ENCODE measurements at regions not wholly inside any gene's neighbourhood (a gene's known extent, or its start where the extent isn't known, plus 50 kb on each side); places are given as distances from the start of the nearest gene placed in this dataset.
"Not testable (repeated sequence)": the region's sequence is repeated elsewhere in the genome, so short reads cannot be mapped to it uniquely, and the experiment has no call there.

- DNase-seq = no peak
Measured at GRCh38 chr9:101951598-101951997, 213.2 kb upstream of the GRIN3A start.

GRCh38 chr9:101931756-101932155 lies 193.3 kb upstream of the GRIN3A start:
- no peak for DNase-seq

- DNase-seq = no peak
Measured at GRCh38 chr9:101930783-101931182, 192.3 kb upstream of the GRIN3A start.

DNA sequence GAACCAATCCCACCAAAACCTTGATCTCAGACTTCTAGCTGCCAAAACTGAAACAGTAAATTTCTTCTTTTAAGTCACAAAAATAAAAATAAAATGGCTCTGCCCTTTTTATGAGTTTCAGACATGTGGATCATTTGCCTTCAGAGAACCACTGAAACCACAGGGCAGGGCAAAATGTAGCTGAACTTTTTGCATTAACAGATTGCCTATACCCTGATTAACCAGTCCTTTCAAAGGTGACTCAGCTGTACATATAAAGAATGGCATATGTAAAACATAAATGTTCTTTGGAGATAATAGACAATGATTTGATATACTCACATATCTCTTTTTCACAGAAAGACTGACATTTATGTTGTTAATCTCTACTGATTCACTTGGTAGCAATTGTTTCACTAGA lies 187.1 kb upstream of the GRIN3A start:
- no peak for DNase-seq

DNA sequence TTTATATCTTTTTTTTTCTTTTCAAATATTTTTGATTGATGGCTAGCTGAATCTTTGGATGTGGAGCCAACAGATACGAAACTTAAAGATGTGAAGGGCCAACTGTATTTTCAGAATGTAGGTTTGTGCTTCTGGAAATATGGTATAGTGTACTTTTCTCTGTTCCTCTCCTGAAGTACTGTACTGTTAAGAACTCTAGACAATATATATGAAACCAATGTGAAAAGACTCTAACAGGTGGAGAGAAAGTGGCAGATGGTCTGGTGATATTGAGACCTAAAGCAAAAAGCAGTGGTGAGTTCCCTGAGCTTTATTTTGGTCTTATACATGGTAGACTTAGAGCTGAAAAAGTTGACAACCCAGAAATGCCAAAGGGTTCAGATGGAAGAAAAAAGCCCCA lies 185.0 kb upstream of the GRIN3A start:
- DNase-seq = no peak

- DNase-seq = not testable (repeated sequence)
Measured at GRCh38 chr9:101916948-101917347, 178.5 kb upstream of the GRIN3A start.

- DNase-seq = no peak
Measured at GRCh38 chr9:101915482-101915881, 177.0 kb upstream of the GRIN3A start.

DNA sequence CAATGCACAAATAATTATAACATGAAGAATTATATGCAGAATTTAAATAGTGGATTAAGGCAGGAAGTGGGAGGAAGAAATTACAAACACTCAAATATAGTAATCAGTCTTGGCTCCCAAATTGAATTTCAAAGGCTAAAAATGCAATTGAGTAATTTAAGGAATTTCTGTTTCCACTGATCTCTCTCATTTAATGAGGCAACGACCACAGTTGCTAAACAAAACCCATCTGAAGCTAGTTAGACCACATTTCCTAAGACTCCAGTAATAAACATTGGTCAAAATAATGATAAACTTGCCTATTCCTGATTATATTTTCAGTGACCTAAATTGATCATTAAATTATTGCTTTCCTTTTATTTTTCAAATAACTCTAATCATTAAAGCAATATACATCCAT lies 174.3 kb upstream of the GRIN3A start:
- no peak for DNase-seq

- no peak for DNase-seq
Measured at GRCh38 chr9:101907466-101907865, 169.0 kb upstream of the GRIN3A start.

- DNase-seq = no peak
Measured at GRCh38 chr9:101904845-101905244, 166.4 kb upstream of the GRIN3A start.

GRCh38 chr9:101902051-101902450 lies 163.6 kb upstream of the GRIN3A start:
- DNase-seq = no peak

DNA sequence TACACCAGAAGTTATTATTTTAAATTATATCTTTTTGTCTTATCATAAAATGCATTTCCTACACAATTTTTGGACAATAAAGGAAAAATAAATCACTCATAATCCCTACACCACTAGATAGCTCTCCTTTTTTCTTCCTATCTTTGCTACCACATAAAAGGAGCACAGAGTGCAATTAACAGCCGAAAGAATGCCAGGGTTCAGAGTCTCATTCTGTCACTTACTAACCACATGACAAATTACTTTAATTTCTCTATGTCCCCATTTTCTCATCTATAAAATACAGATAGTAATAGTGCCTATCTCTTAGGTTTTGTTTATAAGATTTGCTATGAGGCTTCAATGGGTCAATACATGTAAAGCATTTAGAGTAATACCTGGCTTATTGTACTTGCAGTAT lies 158.7 kb upstream of the GRIN3A start:
- DNase-seq = no peak

- no peak for DNase-seq
Measured at GRCh38 chr9:101893661-101894646, 155.5 kb upstream of the GRIN3A start.

- DNase-seq = no peak
Measured at GRCh38 chr9:101881508-101881907, 143.1 kb upstream of the GRIN3A start.

- no peak for DNase-seq
Measured at GRCh38 chr9:101880846-101881245, 142.4 kb upstream of the GRIN3A start.

DNA sequence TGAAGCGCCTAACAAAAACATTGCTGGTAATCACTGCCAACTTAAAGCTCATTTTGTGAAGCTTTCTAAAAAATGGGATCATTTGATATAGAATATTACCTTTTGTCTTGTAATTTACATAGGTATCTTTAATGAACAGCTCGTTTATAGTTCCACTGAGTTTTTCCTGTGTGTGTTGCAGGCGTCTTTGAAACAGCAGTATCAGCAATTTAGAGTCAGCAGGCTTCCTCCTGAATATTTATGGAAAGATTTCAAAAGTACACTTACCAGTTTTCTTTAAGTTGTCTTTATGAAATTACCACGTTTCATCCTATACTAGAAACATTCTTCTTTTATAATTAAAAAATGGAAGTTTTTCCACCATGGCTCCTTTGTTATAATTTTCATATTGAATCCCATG lies 140.3 kb upstream of the GRIN3A start:
- DNase-seq = no peak

GRCh38 chr9:101877439-101877838 lies 139.0 kb upstream of the GRIN3A start:
- DNase-seq = no peak

- no peak for DNase-seq
Measured at GRCh38 chr9:101861472-101861871, 123.0 kb upstream of the GRIN3A start.

DNA sequence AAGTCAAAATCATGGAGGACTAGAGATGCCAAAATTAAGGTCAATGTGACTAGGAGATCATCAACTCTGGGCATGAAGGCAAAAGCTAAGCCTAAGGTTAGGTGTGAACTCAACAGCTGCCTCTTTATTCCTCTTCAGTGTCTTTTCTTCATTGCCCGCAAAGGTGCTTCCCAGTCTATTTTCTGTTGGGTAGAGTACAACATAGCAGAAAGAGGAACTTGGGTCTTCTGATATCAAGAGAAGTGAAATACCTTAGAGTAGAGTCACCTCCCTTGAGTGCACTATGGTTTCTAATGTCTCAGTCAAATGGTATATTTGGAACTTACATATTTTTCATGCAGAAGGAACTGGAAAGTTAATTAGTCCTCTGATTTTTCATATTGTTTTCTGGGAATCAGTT lies 122.5 kb upstream of the GRIN3A start:
- DNase-seq = no peak

DNA sequence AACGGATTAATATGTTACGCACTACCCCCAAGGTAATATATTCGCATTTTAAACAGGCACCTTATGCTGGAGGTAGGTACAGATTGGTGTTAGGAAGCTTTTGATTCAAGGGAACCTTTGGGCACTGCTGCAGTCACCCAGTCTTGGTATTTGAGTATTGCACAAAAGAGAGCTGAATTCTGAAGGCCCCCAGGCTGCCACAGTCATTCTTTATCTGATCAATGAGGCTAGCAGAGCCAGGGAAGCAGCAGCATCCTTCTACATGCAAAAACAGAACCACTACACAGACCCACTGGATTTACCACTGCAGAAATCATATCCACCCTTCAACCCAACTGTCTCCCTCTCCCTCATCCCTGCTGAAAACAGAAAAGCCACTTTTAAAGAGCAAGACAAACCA lies 121.2 kb upstream of the GRIN3A start:
- no peak for DNase-seq

DNA sequence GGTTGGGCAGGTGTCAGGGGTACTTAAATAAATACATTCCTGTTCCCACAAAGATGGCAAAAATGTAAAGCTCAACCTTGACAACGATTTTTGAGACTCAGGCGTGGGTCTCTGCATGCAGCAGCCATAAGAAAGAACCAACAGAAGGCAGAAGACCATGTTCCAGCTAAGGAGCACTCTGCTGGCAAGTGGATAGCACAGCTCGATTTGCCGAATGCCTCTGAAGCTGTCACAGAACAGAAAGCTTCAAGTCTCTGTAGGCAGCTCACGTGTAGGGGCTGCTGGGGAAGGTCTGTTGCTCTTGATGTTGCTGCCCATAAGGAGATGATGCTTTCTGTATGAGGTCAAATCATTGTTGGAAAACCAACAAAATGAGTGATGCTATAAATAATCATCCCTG lies 119.6 kb upstream of the GRIN3A start:
- DNase-seq = no peak

DNA sequence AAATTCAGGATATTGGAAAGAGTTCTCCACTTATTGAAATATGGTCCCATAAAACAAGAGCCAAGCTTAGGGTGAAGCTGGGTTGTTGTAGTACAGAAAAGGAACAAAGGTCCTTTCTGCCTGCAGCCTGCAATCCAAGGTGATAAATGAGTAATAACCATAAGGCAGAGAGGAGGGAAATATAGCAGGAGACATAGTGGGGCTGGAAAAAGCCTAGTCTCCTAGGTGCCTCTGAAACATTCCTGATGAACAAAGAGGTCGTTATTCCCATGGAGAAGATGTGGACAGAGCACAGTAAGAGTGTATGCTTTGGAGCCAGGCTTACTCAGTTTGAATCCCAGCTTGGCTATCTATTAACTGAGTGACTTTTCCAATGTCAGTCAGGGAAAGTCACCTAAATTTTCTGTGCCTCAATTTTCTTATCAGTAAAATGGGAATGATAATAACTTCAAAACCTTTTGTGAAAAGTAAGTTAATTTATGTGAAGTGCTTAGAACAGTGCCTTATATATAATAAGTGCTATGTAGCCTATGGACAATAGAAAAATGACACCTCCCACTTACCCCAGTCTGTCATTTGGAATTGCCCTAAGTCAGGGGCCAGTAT lies 110.8 kb upstream of the GRIN3A start:
- DNase-seq = no peak

GRCh38 chr9:101848485-101848919 lies 110.1 kb upstream of the GRIN3A start:
- peak; percentile 49 for DNase-seq

DNA sequence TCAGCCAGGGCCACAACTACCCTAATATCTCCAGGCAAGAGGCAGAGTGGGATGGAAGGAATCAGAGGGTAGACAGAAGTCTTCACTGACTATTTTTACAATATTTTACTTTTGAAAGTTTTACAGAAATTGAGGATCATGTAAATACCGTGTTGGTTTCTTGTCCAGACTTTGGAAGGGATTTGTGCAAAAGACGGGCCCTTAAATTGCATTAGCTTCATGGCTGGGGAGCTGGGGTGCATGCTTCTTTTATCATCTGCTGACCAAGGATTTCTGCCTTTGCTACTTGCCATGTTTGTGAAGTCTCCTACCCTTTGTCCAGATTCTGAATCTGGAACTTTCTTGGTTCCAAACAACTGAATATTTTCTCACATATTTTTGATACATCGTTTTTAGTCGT lies 107.7 kb upstream of the GRIN3A start:
- DNase-seq = no peak

Data from eye (tissue), 1 donor.